Gastrocnemius medialis (tissue), 4 donors: ENCODE measurements at regions not wholly inside any gene's neighbourhood (a gene's known extent, or its start where the extent isn't known, plus 50 kb on each side); places are given as distances from the start of the nearest gene placed in this dataset.

Source experiments
- ATAC-seq, 2 donors: fragments of 150-250 bp; one replicate each; pipeline ENCODE4 v1.9.1; 2016
- DNase-seq, 2 donors: peaks; one replicate each; pipeline ENCODE4 v3.0.0-alpha.2; 2019
- H3K27ac ChIP-seq, 4 donors: fragments of 200-600 bp; sonication (generic); 1 replicate in 1 of 4; 2 replicates in 3 of 4; pipeline ENCODE4 v1.5.1; 2016 to 2018; ENCODE audit warnings: mild to moderate bottlenecking in 2 of 4, moderate library complexity in 1 of 4
- H3K27me3 ChIP-seq, 3 donors: fragments of 200-600 bp; sonication (generic) in 2 of 3; 1 replicate in 1 of 3; 2 replicates in 2 of 3; pipeline versions ENCODE4 v1.5.1 to v1.6.0; 2016 to 2019; ENCODE audit warnings: mild to moderate bottlenecking in 1 of 3, moderate library complexity in 1 of 3
- H3K36me3 ChIP-seq, 2 donors: fragments of 200-600 bp; sonication (generic) in 1 of 2; one replicate each; pipeline ENCODE4 v1.5.1; 2017 to 2018
- H3K4me1 ChIP-seq, 2 donors: fragments of 200-600 bp; sonication (generic) in 1 of 2; one replicate each; pipeline ENCODE4 v1.5.1; 2016 to 2017; ENCODE audit warnings: mild to moderate bottlenecking in 2 of 2
- H3K4me3 ChIP-seq, 4 donors: fragments of 200-600 bp; sonication (generic) in 3 of 4; 1 replicate in 1 of 4; 2 replicates in 3 of 4; pipeline ENCODE4 v1.5.1; 2016 to 2019; ENCODE audit warnings: mild to moderate bottlenecking in 2 of 4
- H3K9me3 ChIP-seq, 3 donors: fragments of 200-600 bp; sonication (generic) in 2 of 3; 1 replicate in 1 of 3; 2 replicates in 2 of 3; pipeline ENCODE4 v1.5.1; 2016 to 2019
- POLR2A ChIP-seq, 2 donors: fragments of 450-650 bp; IDR thresholded peaks; one replicate each; pipeline ENCODE4 v1.6.1; 2017; ENCODE audit warnings: antibody characterized with exemption in 2 of 2, mild to moderate bottlenecking in 2 of 2, moderate library complexity in 2 of 2
- in situ Hi-C, 4 donors: fragments of 200-750 bp; cut with MboI; loops; one replicate each; pipeline versions ENCODE4 v1.15.0 to v1.8.0; 2017; ENCODE audit warnings: low sequenced_read_pairs in 4 of 4
- intact Hi-C: fragments of 100-400 bp; cut with DNase I; formaldehyde crosslinking; loops from one replicate; pipeline ENCODE4 v1.15.1; 2023; ENCODE audit warnings: low total_unique reads
- TF ChIP-seq, protein P1 (sequence below), 5 experiments: fragments of 450-650 bp in 3 of 5; fragments of 200-600 bp in 2 of 5; sonication (generic) in 2 of 5; IDR thresholded peaks in 4 of 5; conservative IDR thresholded peaks in 1 of 5; 1 replicate in 4 of 5; 2 replicates in 1 of 5; pipeline ENCODE4 v1.5.1; 2016 to 2019; ENCODE audit warnings: antibody characterized with exemption in 5 of 5, mild to moderate bottlenecking in 3 of 5, moderate library complexity in 3 of 5

DNA sequence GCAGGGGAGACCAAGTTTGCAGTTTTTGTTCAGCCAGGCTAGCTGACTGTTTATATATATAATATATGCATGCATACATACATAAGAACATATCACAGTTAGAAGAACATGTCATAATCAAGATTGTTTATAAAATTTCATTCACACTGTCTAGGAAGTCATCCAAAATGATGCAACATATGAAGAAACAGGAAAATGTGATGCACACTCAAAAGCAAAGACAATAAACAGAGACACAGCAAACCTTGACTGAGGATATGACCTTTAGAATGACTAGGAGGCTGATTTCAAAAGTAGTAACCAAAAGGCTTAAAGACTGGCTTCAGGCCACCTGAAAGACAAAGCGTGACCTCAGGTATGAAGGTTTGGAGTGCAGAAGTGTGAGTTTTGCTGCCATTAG is 166.2 kb upstream of the NDN start:
- no peaks in the 10 kb centered on the region for H3K27me3 ChIP-seq
- no peaks in the 10 kb centered on the region for H3K36me3 ChIP-seq
- H3K9me3 ChIP-seq: peaks cover 0 to 3% (median 0%) of the 10 kb centered on the region in 3 donors
- ATAC-seq: no peak
- H3K27ac ChIP-seq: no peak overlapping the region
- TF ChIP-seq, protein P1, sequence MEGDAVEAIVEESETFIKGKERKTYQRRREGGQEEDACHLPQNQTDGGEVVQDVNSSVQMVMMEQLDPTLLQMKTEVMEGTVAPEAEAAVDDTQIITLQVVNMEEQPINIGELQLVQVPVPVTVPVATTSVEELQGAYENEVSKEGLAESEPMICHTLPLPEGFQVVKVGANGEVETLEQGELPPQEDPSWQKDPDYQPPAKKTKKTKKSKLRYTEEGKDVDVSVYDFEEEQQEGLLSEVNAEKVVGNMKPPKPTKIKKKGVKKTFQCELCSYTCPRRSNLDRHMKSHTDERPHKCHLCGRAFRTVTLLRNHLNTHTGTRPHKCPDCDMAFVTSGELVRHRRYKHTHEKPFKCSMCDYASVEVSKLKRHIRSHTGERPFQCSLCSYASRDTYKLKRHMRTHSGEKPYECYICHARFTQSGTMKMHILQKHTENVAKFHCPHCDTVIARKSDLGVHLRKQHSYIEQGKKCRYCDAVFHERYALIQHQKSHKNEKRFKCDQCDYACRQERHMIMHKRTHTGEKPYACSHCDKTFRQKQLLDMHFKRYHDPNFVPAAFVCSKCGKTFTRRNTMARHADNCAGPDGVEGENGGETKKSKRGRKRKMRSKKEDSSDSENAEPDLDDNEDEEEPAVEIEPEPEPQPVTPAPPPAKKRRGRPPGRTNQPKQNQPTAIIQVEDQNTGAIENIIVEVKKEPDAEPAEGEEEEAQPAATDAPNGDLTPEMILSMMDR (IDR thresholded peaks at IDR 0.05 in 4 of 5, conservative IDR thresholded peaks at IDR 0.05 in 1 of 5): no peak
- no peak for TF ChIP-seq POLR2A (IDR thresholded peaks at IDR 0.05)
- intact Hi-C loops (no loop called here), in situ Hi-C loops (loop anchor here (25.0 kb wide), 1 partner anchor 216 kb away; the partner anchor contains the start of gene MAGEL2 (in 4 of the 4))
- H3K4me3 ChIP-seq: no peak overlapping the region
- DNase-seq: no peak
- no peaks in the 10 kb centered on the region for H3K4me1 ChIP-seq

DNA sequence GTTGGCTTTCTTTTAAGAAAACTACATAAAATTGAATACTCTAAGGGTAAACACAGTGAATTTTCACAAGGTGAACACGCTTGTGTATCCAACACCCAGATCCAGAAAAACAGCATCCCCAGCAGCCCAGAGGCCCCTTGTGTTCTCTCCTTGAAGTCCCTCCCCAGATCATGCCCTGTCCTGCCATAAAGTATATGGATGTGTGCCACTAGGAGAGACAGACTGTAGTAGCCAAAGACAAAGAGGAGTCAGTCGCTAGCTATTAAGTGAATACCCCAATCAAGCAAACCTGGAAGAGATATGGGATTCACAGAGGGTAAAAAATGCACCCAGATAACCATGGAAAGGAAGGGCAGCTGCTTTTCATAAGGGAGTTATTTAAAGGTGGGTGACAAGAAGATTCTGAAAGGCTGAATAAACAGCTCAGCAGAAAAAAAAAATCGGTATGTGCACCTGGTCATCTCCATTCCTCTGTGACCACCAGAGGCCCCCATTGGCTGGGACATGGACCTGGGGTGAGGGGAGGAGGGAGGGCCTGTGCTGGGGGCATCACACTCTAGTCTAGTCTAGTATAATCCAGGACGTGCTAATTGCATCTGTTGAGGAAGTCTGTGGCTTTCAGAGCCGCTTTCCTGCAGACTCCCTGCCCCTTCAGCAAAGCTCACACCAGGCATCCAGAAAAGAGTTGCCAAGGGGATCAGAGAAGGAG is 167.3 kb upstream of the NDN start:
- H3K27ac ChIP-seq: no peak overlapping the region
- TF ChIP-seq, protein P1 (IDR thresholded peaks at IDR 0.05 in 4 of 5, conservative IDR thresholded peaks at IDR 0.05 in 1 of 5): no peak
- no peak for TF ChIP-seq POLR2A (IDR thresholded peaks at IDR 0.05)
- in situ Hi-C loops: loop anchor here (25.0 kb wide), 1 partner anchor 217 kb away; the partner anchor contains the start of gene MAGEL2 (in 4 of the 4)
- no peak for ATAC-seq
- intact Hi-C loops: no loop called here
- no peak overlapping the region for H3K4me3 ChIP-seq
- no peak for DNase-seq
- no peaks in the 10 kb centered on the region for H3K27me3 ChIP-seq
- no peaks in the 10 kb centered on the region for H3K4me1 ChIP-seq
- no peaks in the 10 kb centered on the region for H3K36me3 ChIP-seq
- peaks cover 0 to 3% (median 0%) of the 10 kb centered on the region in 3 donors for H3K9me3 ChIP-seq

DNA sequence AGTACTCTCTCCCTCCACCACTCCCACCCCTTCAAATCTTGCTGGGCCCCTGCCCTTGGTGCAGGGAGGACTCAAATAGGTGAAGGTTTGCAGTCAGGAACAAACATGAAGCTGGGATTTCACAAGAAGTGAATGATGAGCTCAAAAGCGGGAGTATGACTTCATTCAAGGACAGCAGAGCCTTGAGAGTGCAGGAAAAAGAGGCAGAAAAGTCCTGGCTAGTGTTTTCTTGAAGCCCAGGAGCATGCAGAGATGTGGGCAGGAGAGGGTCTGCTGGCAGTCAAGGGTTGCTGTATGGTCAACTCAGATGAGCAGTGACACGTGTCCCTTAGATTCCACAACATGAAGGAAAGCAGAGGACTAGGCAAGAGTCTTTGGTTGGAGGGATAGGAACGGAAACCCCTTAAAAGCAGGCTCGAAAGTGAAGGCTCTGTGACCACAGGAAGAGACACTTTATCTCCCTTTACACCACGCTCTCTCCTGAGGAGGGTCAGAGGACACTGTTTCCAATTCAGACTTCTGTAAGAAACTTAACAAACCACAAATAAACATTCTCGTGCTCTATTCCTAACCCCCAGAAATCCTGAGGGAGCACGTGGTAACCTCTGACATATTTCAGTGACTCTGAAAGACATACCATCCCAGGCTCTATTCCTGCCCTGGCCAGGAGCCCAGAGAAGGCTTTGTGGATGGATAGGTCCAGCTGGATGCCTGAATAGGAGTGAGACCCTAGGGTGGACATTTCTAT is 168.0 kb upstream of the NDN start:
- Histone ChIP-seq H3K9me3 (peaks cover 0 to 3% (median 0%) of the 10 kb centered on the region in 3 donors), H3K4me3 (no peak overlapping the region), H3K27ac (no peak overlapping the region), H3K4me1 (no peaks in the 10 kb centered on the region), H3K27me3 (no peaks in the 10 kb centered on the region), H3K36me3 (no peaks in the 10 kb centered on the region)
- ATAC-seq (no peak), DNase-seq (no peak)
- in situ Hi-C loops (loop anchor here (25.0 kb wide), 1 partner anchor 218 kb away; the partner anchor contains the start of gene MAGEL2 (in 4 of the 4)), intact Hi-C loops (no loop called here)
- TF ChIP-seq, protein P1 (IDR thresholded peaks at IDR 0.05 in 4 of 5, conservative IDR thresholded peaks at IDR 0.05 in 1 of 5): no peak
- TF ChIP-seq POLR2A (IDR thresholded peaks at IDR 0.05): no peak

DNA sequence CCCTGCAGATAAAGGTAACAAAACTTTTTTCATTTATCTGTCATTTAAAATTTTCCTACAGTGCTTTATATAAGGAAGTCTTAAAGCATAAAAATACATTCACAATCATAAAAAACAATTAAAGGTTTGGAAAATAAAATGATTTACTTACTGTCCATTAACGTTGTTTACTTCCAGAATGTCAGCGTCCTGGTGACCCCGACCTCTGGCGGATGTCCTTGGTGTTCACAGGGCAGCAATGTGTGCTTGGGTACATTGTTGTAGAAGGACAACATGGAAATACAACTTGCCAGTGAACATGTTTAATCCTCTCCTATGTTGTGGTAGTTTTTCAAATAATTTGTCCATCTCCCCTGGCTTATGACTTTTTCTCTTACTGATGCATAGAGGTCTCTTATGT is 168.8 kb upstream of the NDN start:
- in situ Hi-C loops (loop anchor here (25.0 kb wide), 1 partner anchor 219 kb away; the partner anchor contains the start of gene MAGEL2 (in 4 of the 4)), intact Hi-C loops (no loop called here)
- H3K27ac ChIP-seq: no peak overlapping the region
- H3K9me3 ChIP-seq: no peaks in the 10 kb centered on the region
- H3K36me3 ChIP-seq: no peaks in the 10 kb centered on the region
- TF ChIP-seq POLR2A (IDR thresholded peaks at IDR 0.05): no peak
- no peak overlapping the region for H3K4me3 ChIP-seq
- no peaks in the 10 kb centered on the region for H3K4me1 ChIP-seq
- ATAC-seq: no peak
- no peaks in the 10 kb centered on the region for H3K27me3 ChIP-seq
- DNase-seq: no peak

DNA sequence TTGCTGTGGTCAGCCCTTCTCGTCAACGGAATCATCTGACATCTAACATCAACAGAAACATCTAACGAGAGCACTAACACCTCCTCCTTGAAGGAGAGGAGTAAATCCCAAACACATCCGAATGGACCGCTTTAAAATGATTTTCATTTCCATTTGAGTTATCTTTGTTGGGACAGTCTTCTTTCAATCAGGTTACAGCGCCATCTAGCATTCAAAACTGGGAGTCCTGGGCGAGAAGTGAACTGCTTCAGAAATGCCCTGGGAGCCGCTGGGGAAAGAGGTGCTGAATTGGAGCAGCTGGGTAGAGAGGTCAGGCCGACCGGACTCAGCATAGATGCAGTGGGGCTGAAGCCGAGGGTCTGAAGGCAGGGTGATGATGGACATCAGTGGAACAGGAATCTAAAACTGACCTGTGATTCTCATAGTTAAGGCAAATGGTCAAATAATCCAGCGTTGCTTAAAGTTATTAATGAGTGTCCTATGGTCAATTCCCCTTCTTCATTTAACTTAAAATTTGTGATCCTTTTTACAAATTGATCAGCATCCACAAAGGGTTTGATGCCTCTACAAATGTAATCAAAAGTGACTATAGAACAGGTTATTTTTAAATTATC is 170.0 kb upstream of the NDN start:
- H3K4me3 ChIP-seq: no peak overlapping the region
- in situ Hi-C loops (loop anchor here (25.0 kb wide), 1 partner anchor 220 kb away; the partner anchor contains the start of gene MAGEL2 (in 4 of the 4)), intact Hi-C loops (no loop called here)
- H3K4me1 ChIP-seq: no peaks in the 10 kb centered on the region
- H3K27me3 ChIP-seq: no peaks in the 10 kb centered on the region
- ATAC-seq (no peak), DNase-seq (no peak)
- no peaks in the 10 kb centered on the region for H3K36me3 ChIP-seq
- TF ChIP-seq, protein P1 (IDR thresholded peaks at IDR 0.05 in 4 of 5, conservative IDR thresholded peaks at IDR 0.05 in 1 of 5): peak in 1 of 5 experiments; percentile 20
- no peak for TF ChIP-seq POLR2A (IDR thresholded peaks at IDR 0.05)
- no peaks in the 10 kb centered on the region for H3K9me3 ChIP-seq
- H3K27ac ChIP-seq: no peak overlapping the region
